CD14-positive monocyte (primary cell): ENCODE measurements at regions not wholly inside any gene's neighbourhood (a gene's known extent, or its start where the extent isn't known, plus 50 kb on each side); places are given as distances from the start of the nearest gene placed in this dataset.

Source experiments
- DNase-seq, 3 donors: peaks; one replicate each; pipeline ENCODE4 v3.0.0-alpha.2; 2011 to 2022
- H2AFZ ChIP-seq: 2 replicates; pipeline ENCODE4 v1.6.0; 2012; ENCODE audit warnings: mild to moderate bottlenecking, low read depth, low read length, inconsistent platforms; ENCODE audit not compliant: insufficient read depth, poor library complexity, severe bottlenecking
- H3K27ac ChIP-seq, 2 donors: 1 replicate in 1 of 2; 2 replicates in 1 of 2; pipeline ENCODE4 v1.5.1; 2012 to 2013; ENCODE audit warnings: low read length in 2 of 2, control low read depth in 1 of 2, inconsistent platforms in 1 of 2, low read depth in 1 of 2, mild to moderate bottlenecking in 1 of 2
- H3K27me3 ChIP-seq, 2 donors: one replicate each; pipeline versions ENCODE4 v1.6.0 to v1.6.1; 2011 to 2013; ENCODE audit warnings: low read length in 2 of 2; ENCODE audit not compliant: control insufficient read depth in 2 of 2, insufficient read depth in 2 of 2
- H3K36me3 ChIP-seq, 2 donors: replicated peaks in 1 of 2; 1 replicate in 1 of 2; 2 replicates in 1 of 2; pipeline versions ENCODE4 v1.5.1 to v1.6.1; 2012 to 2013; ENCODE audit warnings: low read length in 2 of 2, control low read depth in 1 of 2, inconsistent platforms in 1 of 2, mild to moderate bottlenecking in 1 of 2; ENCODE audit not compliant: insufficient read depth in 2 of 2, control insufficient read depth in 1 of 2
- H3K4me1 ChIP-seq, 2 donors: 1 replicate in 1 of 2; 2 replicates in 1 of 2; pipeline versions ENCODE4 v1.5.1 to v1.6.1; 2012 to 2013; ENCODE audit warnings: low read length in 2 of 2, control low read depth in 1 of 2, inconsistent platforms in 1 of 2, mild to moderate bottlenecking in 1 of 2, moderate library complexity in 1 of 2; ENCODE audit not compliant: insufficient read depth in 2 of 2, control insufficient read depth in 1 of 2
- H3K4me2 ChIP-seq: replicated peaks from 2 replicates; pipeline ENCODE3; 2012; ENCODE audit warnings: low read length, moderate library complexity, mild to moderate bottlenecking; ENCODE audit not compliant: poor library complexity, severe bottlenecking; ENCODE audit errors: extremely low read depth
- H3K4me3 ChIP-seq, 3 experiments: fragments of 200-600 bp in 1 of 3; sonication (generic) in 1 of 3; replicated peaks in 1 of 3; 1 replicate in 2 of 3; 2 replicates in 1 of 3; pipeline ENCODE4 v1.5.1; 2011 to 2013; ENCODE audit warnings: low read length in 3 of 3, mild to moderate bottlenecking in 3 of 3, control low read depth in 2 of 3, low read depth in 2 of 3, inconsistent platforms in 1 of 3, moderate library complexity in 1 of 3
- H3K79me2 ChIP-seq: 2 replicates; pipeline ENCODE4 v1.6.0; 2012; ENCODE audit warnings: mild to moderate bottlenecking, control low read depth, inconsistent platforms, low read length, moderate library complexity; ENCODE audit not compliant: insufficient read depth
- H3K9ac ChIP-seq: 2 replicates; pipeline ENCODE4 v1.6.0; 2017; ENCODE audit warnings: low read length, mild to moderate bottlenecking; ENCODE audit not compliant: insufficient read depth, poor library complexity, severe bottlenecking
- H3K9me3 ChIP-seq, 2 donors: replicated peaks in 1 of 2; 1 replicate in 1 of 2; 2 replicates in 1 of 2; pipeline versions ENCODE4 v1.5.1 to v1.6.1; 2012 to 2013; ENCODE audit warnings: low read length in 2 of 2, control low read depth in 1 of 2; ENCODE audit not compliant: control insufficient read depth in 1 of 2, insufficient read depth in 1 of 2
- H4K20me1 ChIP-seq: 2 replicates; pipeline ENCODE4 v1.6.0; 2012; ENCODE audit warnings: mild to moderate bottlenecking, low read length, control low read depth, moderate library complexity; ENCODE audit not compliant: insufficient read depth
- H3K27ac Mint-ChIP-seq, 7 donors: one replicate each; pipeline ENCODE4 v1.8.0; 2020; ENCODE audit warnings: mild to moderate bottlenecking in 7 of 7, mixed read lengths in 7 of 7, moderate library complexity in 6 of 7, inconsistent platforms in 2 of 7
- H3K27me3 Mint-ChIP-seq, 3 donors: one replicate each; pipeline ENCODE4 v1.8.0; 2021 to 2022; ENCODE audit warnings: low read depth in 3 of 3, mild to moderate bottlenecking in 3 of 3, mixed read lengths in 3 of 3, moderate library complexity in 3 of 3, inconsistent platforms in 1 of 3
- H3K36me3 Mint-ChIP-seq, 2 donors: one replicate each; pipeline ENCODE4 v1.8.0; 2020; ENCODE audit warnings: mixed read lengths in 2 of 2, inconsistent platforms in 1 of 2, mild to moderate bottlenecking in 1 of 2
- H3K4me1 Mint-ChIP-seq: one replicate; pipeline ENCODE4 v1.8.0; 2020; ENCODE audit warnings: mild to moderate bottlenecking, mixed read lengths
- H3K4me3 Mint-ChIP-seq, 2 donors: one replicate each; pipeline ENCODE4 v1.8.0; 2020; ENCODE audit warnings: mild to moderate bottlenecking in 2 of 2, mixed read lengths in 2 of 2, moderate library complexity in 1 of 2
- H3K9me3 Mint-ChIP-seq, 7 donors: one replicate each; pipeline ENCODE4 v1.8.0; 2020 to 2022; ENCODE audit warnings: mixed read lengths in 7 of 7, mild to moderate bottlenecking in 6 of 7, moderate library complexity in 6 of 7, inconsistent platforms in 2 of 7
- WGBS: methylation state at CpG from one replicate; pipeline ENCODE4 v1.1.5; 2013; ENCODE audit warnings: missing lambda C conversion rate; ENCODE audit not compliant: insufficient coverage; 5-methylcytosine and 5-hydroxymethylcytosine counted together
- intact Hi-C, 2 donors: fragments of 100-400 bp; cut with micrococcal nuclease; formaldehyde crosslinking; loops; one replicate each; pipeline versions ENCODE4 v1.15.0 to v1.15.1; 2023
- TF ChIP-seq, protein P1 (sequence below): fragments of 200-600 bp; IDR thresholded peaks from one replicate; pipeline ENCODE4 v1.8.0; 2022; ENCODE audit warnings: antibody characterized with exemption, mild to moderate bottlenecking

DNA sequence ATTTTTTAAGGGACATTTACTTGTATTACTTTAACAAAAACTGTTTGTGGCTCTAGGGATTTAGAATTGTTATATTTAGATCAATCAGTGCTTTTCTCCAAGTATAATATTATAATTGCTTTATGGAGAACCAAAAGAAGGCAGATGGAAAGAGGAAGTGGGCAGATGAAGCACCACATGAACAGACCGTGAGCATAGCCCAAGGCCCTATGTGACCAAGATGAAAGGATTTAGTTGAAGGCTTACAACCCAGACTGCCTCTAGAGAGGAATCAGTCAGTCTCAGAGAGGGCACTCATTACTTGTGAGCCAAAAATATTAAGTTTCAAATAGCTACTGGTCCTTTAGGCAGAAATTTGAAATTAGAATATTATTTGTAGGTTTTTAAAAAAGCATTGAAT lies 102.3 kb upstream of the IMPG1 start:
- H3K9ac ChIP-seq: no peak overlapping the region
- Mint-ChIP-seq H3K9me3 (peaks cover 0 to 15% (median 4%) of the 10 kb centered on the region in 7 donors), H3K36me3 (no peaks in the 10 kb centered on the region), H3K27ac (no peak overlapping the region), H3K4me1 (no peaks in the 10 kb centered on the region), H3K4me3 (no peak overlapping the region), H3K27me3 (no peaks in the 10 kb centered on the region)
- no peaks in the 10 kb centered on the region for H3K4me1 ChIP-seq
- H4K20me1 ChIP-seq: no peaks in the 10 kb centered on the region
- no peaks in the 10 kb centered on the region for H3K79me2 ChIP-seq
- 67% methylated on average over 1 of the region's 1 CpG for WGBS
- no peak overlapping the region for H3K27ac ChIP-seq
- no peak overlapping the region for H2AFZ ChIP-seq
- no peak overlapping the region for H3K4me2 ChIP-seq
- TF ChIP-seq, protein P1, sequence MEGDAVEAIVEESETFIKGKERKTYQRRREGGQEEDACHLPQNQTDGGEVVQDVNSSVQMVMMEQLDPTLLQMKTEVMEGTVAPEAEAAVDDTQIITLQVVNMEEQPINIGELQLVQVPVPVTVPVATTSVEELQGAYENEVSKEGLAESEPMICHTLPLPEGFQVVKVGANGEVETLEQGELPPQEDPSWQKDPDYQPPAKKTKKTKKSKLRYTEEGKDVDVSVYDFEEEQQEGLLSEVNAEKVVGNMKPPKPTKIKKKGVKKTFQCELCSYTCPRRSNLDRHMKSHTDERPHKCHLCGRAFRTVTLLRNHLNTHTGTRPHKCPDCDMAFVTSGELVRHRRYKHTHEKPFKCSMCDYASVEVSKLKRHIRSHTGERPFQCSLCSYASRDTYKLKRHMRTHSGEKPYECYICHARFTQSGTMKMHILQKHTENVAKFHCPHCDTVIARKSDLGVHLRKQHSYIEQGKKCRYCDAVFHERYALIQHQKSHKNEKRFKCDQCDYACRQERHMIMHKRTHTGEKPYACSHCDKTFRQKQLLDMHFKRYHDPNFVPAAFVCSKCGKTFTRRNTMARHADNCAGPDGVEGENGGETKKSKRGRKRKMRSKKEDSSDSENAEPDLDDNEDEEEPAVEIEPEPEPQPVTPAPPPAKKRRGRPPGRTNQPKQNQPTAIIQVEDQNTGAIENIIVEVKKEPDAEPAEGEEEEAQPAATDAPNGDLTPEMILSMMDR: no peak
- no peak for DNase-seq
- H3K4me3 ChIP-seq: no peak overlapping the region
- no peaks in the 10 kb centered on the region for H3K36me3 ChIP-seq
- peaks cover 3 to 16% of the 10 kb centered on the region in 2 donors for H3K9me3 ChIP-seq
- no peaks in the 10 kb centered on the region for H3K27me3 ChIP-seq
- intact Hi-C loops: no loop called here

DNA sequence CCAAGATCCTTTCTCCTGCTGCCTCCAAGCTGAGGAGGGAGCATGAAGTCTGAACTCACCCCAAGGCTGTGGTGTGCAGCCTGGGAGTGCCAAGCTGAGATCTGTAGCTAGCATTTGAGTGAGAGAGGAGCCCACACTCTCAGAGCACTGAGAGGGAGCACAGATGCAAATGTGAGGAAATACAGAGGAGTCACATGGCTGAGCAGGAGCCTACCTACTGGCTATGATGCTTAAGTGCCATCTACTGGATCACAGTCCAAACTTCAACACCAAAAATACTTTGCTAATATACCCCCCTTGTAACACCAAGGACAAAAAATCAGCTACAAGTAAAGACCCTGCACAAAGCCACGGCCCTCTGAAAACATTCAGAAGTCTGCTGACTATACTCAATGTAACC lies 94.4 kb upstream of the IMPG1 start:
- Mint-ChIP-seq H3K9me3 (peaks cover 14 to 28% (median 18%) of the 10 kb centered on the region in 7 donors), H3K4me3 (no peak overlapping the region), H3K27me3 (no peaks in the 10 kb centered on the region)

More for the DNA sequence above, 94.4 kb upstream of the IMPG1 start:
- H3K36me3 Mint-ChIP-seq: no peaks in the 10 kb centered on the region
- H3K4me3 ChIP-seq: no peak overlapping the region
- no peaks in the 10 kb centered on the region for H3K79me2 ChIP-seq
- 90% methylated on average over 1 of the region's 1 CpG for WGBS
- no peaks in the 10 kb centered on the region for H3K4me1 ChIP-seq
- no peaks in the 10 kb centered on the region for H3K27me3 ChIP-seq
- intact Hi-C loops: no loop called here
- no peak for DNase-seq
- no peak overlapping the region for H3K9ac ChIP-seq
- H3K4me1 Mint-ChIP-seq: no peaks in the 10 kb centered on the region
- H3K36me3 ChIP-seq: no peaks in the 10 kb centered on the region
- no peak overlapping the region for H3K27ac ChIP-seq
- H4K20me1 ChIP-seq: no peaks in the 10 kb centered on the region
- no peak overlapping the region for H2AFZ ChIP-seq
- no peak overlapping the region for H3K27ac Mint-ChIP-seq
- no peak overlapping the region for H3K4me2 ChIP-seq
- peaks cover 28 to 36% of the 10 kb centered on the region in 2 donors for H3K9me3 ChIP-seq
- TF ChIP-seq, protein P1: no peak
